K562 (cell line): ENCODE measurements at regions not wholly inside any gene's neighbourhood (a gene's known extent, or its start where the extent isn't known, plus 50 kb on each side); places are given as distances from the start of the nearest gene placed in this dataset.

Experiments used
- ATAC-seq: fragments of 200-7000 bp; cut with Tn5 transposase; 3 replicates; pipeline ENCODE4 v1.9.1; 2020; ENCODE audit warnings: moderate library complexity
- BruUV-seq: library from RNA; stranded (reverse); fragments of 400-500 nt; replicated peaks from 2 replicates; lab custom pipeline; 2021; lab: Mats Ljungman, UMichigan
- CTCF ChIA-PET: fragments of 300-600 bp; formaldehyde crosslinking; extraction: SDS; loops from one replicate; lab custom pipeline; 2021; ENCODE audit warnings: low intra/inter-chr PET ratio; lab: Yijun Ruan, JAX
- POLR2A ChIA-PET: fragments of 300-600, 350-650 bp; sonication (Branson Sonifier 250); formaldehyde crosslinking; extraction: SDS; loops from one replicate; lab custom pipeline; 2021; ENCODE audit warnings: antibody characterized with exemption, inconsistent platforms; lab: Yijun Ruan, JAX
- DNase-seq, 4 experiments: peaks; one replicate each; pipeline versions ENCODE4 v3.0.0 to v3.0.0-alpha.2; 2011 to 2018; ENCODE audit warnings: low spot score in 3 of 4, mixed read lengths in 3 of 4; ENCODE audit errors: extremely low read depth in 1 of 4
- FAIRE-seq: peaks from 2 replicates; lab custom pipeline; 2011; peaks lifted over from hg19 to GRCh38; lab: Jason Lieb, UNC
- H2AFZ ChIP-seq: 2 replicates; pipeline ENCODE4 v1.6.0; 2011; ENCODE audit warnings: low read depth, low read length, control low read depth, inconsistent platforms
- H3K27ac ChIP-seq: fragments of 200-600 bp; 3 replicates; pipeline ENCODE4 v1.8.0; 2011; ENCODE audit warnings: low read depth, mild to moderate bottlenecking, control low read depth, inconsistent platforms, low read length, moderate library complexity, mixed read lengths; ENCODE audit errors: extremely low read depth
- H3K27me3 ChIP-seq, 2 experiments: fragments of 300-600 bp in 1 of 2; 2 replicates in 1 of 2; 3 replicates in 1 of 2; pipeline versions ENCODE4 v1.6.0 to v1.8.0; 2011; ENCODE audit warnings: inconsistent platforms in 2 of 2, low read length in 2 of 2, mild to moderate bottlenecking in 1 of 2, mixed read lengths in 1 of 2, moderate library complexity in 1 of 2; ENCODE audit not compliant: control insufficient read depth in 2 of 2, insufficient read depth in 2 of 2
- H3K36me3 ChIP-seq: fragments of 300-600 bp; 3 replicates; pipeline ENCODE4 v1.8.0; 2011; ENCODE audit warnings: mild to moderate bottlenecking, low read length, inconsistent platforms; ENCODE audit not compliant: control insufficient read depth, insufficient read depth
- H3K4me1 ChIP-seq, 2 experiments: fragments of 200-600 bp in 1 of 2; replicated peaks in 1 of 2; 2 replicates in 1 of 2; 3 replicates in 1 of 2; pipeline versions ENCODE4 v1.5.1 to v1.8.0; 2011; ENCODE audit warnings: inconsistent platforms in 2 of 2, low read length in 2 of 2, mild to moderate bottlenecking in 1 of 2, mixed read lengths in 1 of 2, moderate library complexity in 1 of 2; ENCODE audit not compliant: control insufficient read depth in 2 of 2, insufficient read depth in 2 of 2
- H3K4me2 ChIP-seq: 2 replicates; pipeline ENCODE4 v1.6.1; 2011; ENCODE audit warnings: low read length, control low read depth, inconsistent platforms, mixed read lengths; ENCODE audit not compliant: insufficient read depth
- H3K4me3 ChIP-seq: fragments of 200-600 bp; sonication (generic), shearing (Covaris generic); 2 replicates; pipeline ENCODE4 v1.5.1; 2016; ENCODE audit warnings: control low read depth, inconsistent platforms
- H3K79me2 ChIP-seq: fragments of 200-600 bp; 3 replicates; pipeline ENCODE4 v1.8.0; 2011; ENCODE audit warnings: low read length, inconsistent platforms; ENCODE audit not compliant: control insufficient read depth, insufficient read depth
- H3K9ac ChIP-seq, 2 experiments: 2 replicates each; pipeline versions ENCODE4 v1.6.0 to v1.6.1; 2011; ENCODE audit warnings: low read depth in 2 of 2, low read length in 2 of 2, control low read depth in 1 of 2, inconsistent platforms in 1 of 2, mild to moderate bottlenecking in 1 of 2, mixed read lengths in 1 of 2; ENCODE audit not compliant: insufficient read depth in 1 of 2
- H3K9me1 ChIP-seq: one replicate; pipeline ENCODE4 v1.6.0; 2011; ENCODE audit warnings: inconsistent platforms, mild to moderate bottlenecking, low read length, moderate library complexity; ENCODE audit not compliant: control insufficient read depth, insufficient read depth
- H3K9me3 ChIP-seq: replicated peaks from 2 replicates; pipeline ENCODE4 v1.5.1; 2011; ENCODE audit warnings: low read depth, low read length, inconsistent platforms; ENCODE audit not compliant: control insufficient read depth, insufficient read depth
- H4K20me1 ChIP-seq: replicated peaks from 2 replicates; pipeline ENCODE4 v1.6.1; 2011; ENCODE audit warnings: low read length, inconsistent platforms, mixed read lengths; ENCODE audit not compliant: control insufficient read depth, insufficient read depth
- DDX20 ChIP-seq: fragments of 450-650 bp; IDR thresholded peaks from 2 replicates; pipeline ENCODE4 v1.6.1; 2016; ENCODE audit warnings: missing genetic modification characterization, low read depth, mild to moderate bottlenecking, missing compliant biosample characterization, moderate library complexity
- ELF4 ChIP-seq: fragments of 450-650 bp; formaldehyde crosslinking; IDR thresholded peaks from 2 replicates; pipeline ENCODE4 v1.4.0; 2022; ENCODE audit warnings: missing genetic modification characterization
- ETV1 ChIP-seq: fragments of 450-650 bp; conservative IDR thresholded peaks from 2 replicates; pipeline ENCODE4 v1.6.1; 2016; ENCODE audit warnings: missing genetic modification characterization, control low read depth, low read depth, missing compliant biosample characterization
- EWSR1 ChIP-seq: fragments of 450-650 bp; IDR thresholded peaks from 2 replicates; pipeline ENCODE4 v1.6.1; 2018; ENCODE audit warnings: borderline replicate concordance, mild to moderate bottlenecking, low read depth, moderate library complexity; ENCODE audit not compliant: partially characterized antibody
- FOXJ2 ChIP-seq: fragments of 200-800 bp; sonication (Bioruptor generic); IDR thresholded peaks from 2 replicates; pipeline ENCODE4 v1.6.1; 2016; ENCODE audit warnings: missing genetic modification characterization, missing compliant biosample characterization
- GTF2E2 ChIP-seq: fragments of 200-800 bp; sonication (Bioruptor generic); IDR thresholded peaks from 2 replicates; pipeline ENCODE4 v1.6.1; 2016; ENCODE audit warnings: missing genetic modification characterization, missing compliant biosample characterization
- HDAC8 ChIP-seq: fragments of 450-650 bp; IDR thresholded peaks from 2 replicates; pipeline ENCODE4 v1.6.1; 2016; ENCODE audit warnings: mild to moderate bottlenecking, missing genetic modification characterization, moderate library complexity, missing compliant biosample characterization
- KLF13 ChIP-seq: fragments of 450-650 bp; IDR thresholded peaks from 2 replicates; pipeline ENCODE4 v1.6.1; 2016; ENCODE audit warnings: missing genetic modification characterization, low read depth, mild to moderate bottlenecking, missing compliant biosample characterization, moderate library complexity, borderline replicate concordance
- NFRKB ChIP-seq: fragments of 450-650 bp; IDR thresholded peaks from 2 replicates; pipeline ENCODE4 v1.6.1; 2016; ENCODE audit warnings: low read depth
- NFYB ChIP-seq: IDR thresholded peaks from 2 replicates; pipeline ENCODE4 v1.6.1; 2011; ENCODE audit warnings: mild to moderate bottlenecking, moderate library complexity; ENCODE audit not compliant: insufficient read length; ENCODE audit errors: extremely low read depth
- NR3C1 ChIP-seq: sonication (generic); formaldehyde crosslinking; IDR thresholded peaks from 2 replicates; pipeline ENCODE4 v1.8.1; 2022; ENCODE audit warnings: missing genetic modification reagents
- PTRF ChIP-seq: fragments of 450-650 bp; IDR thresholded peaks from 2 replicates; pipeline ENCODE4 v1.6.1; 2016; ENCODE audit warnings: mild to moderate bottlenecking, missing genetic modification characterization, missing compliant biosample characterization
- SAFB ChIP-seq: fragments of 200-400 bp; formaldehyde crosslinking; IDR thresholded peaks from 2 replicates; pipeline ENCODE4 v1.6.1; 2017; ENCODE audit warnings: low read depth, low read length, borderline replicate concordance
- ZNF274 ChIP-seq: IDR thresholded peaks from 2 replicates; pipeline ENCODE4 v1.6.1; 2011; ENCODE audit warnings: low read depth, mild to moderate bottlenecking, low read length, moderate library complexity, borderline replicate concordance
- ZNF830 ChIP-seq: fragments of 250-450 bp; sonication (Bioruptor Pico); IDR thresholded peaks from 2 replicates; pipeline ENCODE4 v1.5.0; 2021; ENCODE audit warnings: mild to moderate bottlenecking
- WGBS: fragments of 100-300 bp; shearing (Covaris generic); methylation state at CpG from one replicate; pipeline ENCODE4 v1.1.6; 2016; ENCODE audit warnings: low coverage, mixed read lengths; ENCODE audit not compliant: insufficient coverage; ENCODE audit errors: missing lambda C conversion rate; 5-methylcytosine and 5-hydroxymethylcytosine counted together
- in situ Hi-C: fragments of 300-500 bp; cut with MboI; formaldehyde crosslinking; loops from 4 replicates; pipeline ENCODE4 v1.15.0; 2018; ENCODE audit warnings: inconsistent platforms, mixed read lengths
- intact Hi-C: fragments of 100-400 bp; cut with micrococcal nuclease; formaldehyde crosslinking; loops from 2 replicates; pipeline ENCODE4 v1.14.2; 2022

- Histone ChIP-seq H3K4me2 (no peak overlapping the region), H3K4me1 (no peaks in the 10 kb centered on the region), H3K36me3 (no peaks in the 10 kb centered on the region), H3K4me3 (no peak overlapping the region), H2AFZ (no peak overlapping the region), H4K20me1 (no peaks in the 10 kb centered on the region), H3K9me1 (no peaks in the 10 kb centered on the region), H3K9me3 (no peaks in the 10 kb centered on the region), H3K27me3 (no peaks in the 10 kb centered on the region), H3K79me2 (no peaks in the 10 kb centered on the region), H3K9ac (no peak overlapping the region), H3K27ac (no peak overlapping the region)
- DNase-seq (no peak), ATAC-seq (no peak), FAIRE-seq (no peak)
- BruUV-seq: no TSS peak
- intact Hi-C loops: no loop called here
- TF ChIP-seq KLF13 (tag) (no peak), FOXJ2 (tag) (no peak)
- POLR2A ChIA-PET: no interaction called here
- WGBS: 2% methylated on average over 4 of the region's 4 CpGs
- in situ Hi-C loops: no loop called here
- CTCF ChIA-PET: no interaction called here
Measured at GRCh38 chr4:19429684-19430083, 822.0 kb upstream of the SLIT2 start.

- in situ Hi-C loops: no loop called here
- Histone ChIP-seq H2AFZ (no peak overlapping the region), H3K9ac (no peak overlapping the region), H3K4me2 (no peak overlapping the region), H3K4me3 (no peak overlapping the region), H3K27ac (no peak overlapping the region), H3K9me3 (no peaks in the 10 kb centered on the region; the same call in 1 of the 2 replicates), H4K20me1 (no peaks in the 10 kb centered on the region), H3K9me1 (no peaks in the 10 kb centered on the region), H3K36me3 (no peaks in the 10 kb centered on the region), H3K4me1 (no peaks in the 10 kb centered on the region), H3K79me2 (no peaks in the 10 kb centered on the region), H3K27me3 (no peaks in the 10 kb centered on the region)
- ChIA-PET POLR2A (no interaction called here), CTCF (no interaction called here)
- ATAC-seq (no peak), FAIRE-seq (no peak), DNase-seq (no peak)
- TF ChIP-seq GTF2E2 (tag) (no peak), ELF4 (no peak), ZNF830 (CRISPR knock-in tag) (no peak), ETV1 (tag) (no peak), ZNF274 (no peak), NR3C1 (CRISPR knock-in tag) (no peak), DDX20 (tag) (no peak), NFYB (no peak), NFRKB (no peak), HDAC8 (tag) (no peak), EWSR1 (no peak), SAFB (no peak), PTRF (tag) (no peak)
- intact Hi-C loops: no loop called here
- no TSS peak for BruUV-seq
Measured at GRCh38 chr4:19425146-19425545, 826.6 kb upstream of the SLIT2 start.
